Ovary (tissue), 7 donors: ENCODE measurements at regions not wholly inside any gene's neighbourhood (a gene's known extent, or its start where the extent isn't known, plus 50 kb on each side); places are given as distances from the start of the nearest gene placed in this dataset.

Experiments used
- DNase-seq, 5 donors: peaks; one replicate each; pipeline ENCODE4 v3.0.0-alpha.2; 2019 to 2020
- H3K27ac ChIP-seq, 2 donors: fragments of 200-600 bp; one replicate each; pipeline versions ENCODE4 v1.5.1 to v1.8.0; 2019 to 2022
- H3K27me3 ChIP-seq: fragments of 200-600 bp; one replicate; pipeline ENCODE4 v1.8.0; 2022
- H3K36me3 ChIP-seq: fragments of 200-600 bp; sonication (generic); one replicate; pipeline ENCODE4 v1.5.1; 2019
- H3K4me1 ChIP-seq: one replicate; pipeline ENCODE4 v1.8.1; 2013; ENCODE audit warnings: mild to moderate bottlenecking, moderate library complexity; ENCODE audit not compliant: insufficient read depth
- H3K4me3 ChIP-seq: fragments of 200-600 bp; sonication (generic); one replicate; pipeline ENCODE4 v1.5.1; 2017
- H3K9me3 ChIP-seq, 2 donors: fragments of 200-600 bp in 1 of 2; sonication (generic) in 1 of 2; one replicate each; pipeline versions ENCODE4 v1.5.1 to v1.8.1; 2013 to 2019; ENCODE audit warnings: mild to moderate bottlenecking in 1 of 2, moderate library complexity in 1 of 2
- CTCF ChIP-seq, 3 donors: fragments of 450-650 bp in 2 of 3; fragments of 200-600 bp in 1 of 3; IDR thresholded peaks; one replicate each; pipeline versions ENCODE4 v1.5.1 to v1.8.0; 2016 to 2022; ENCODE audit warnings: antibody characterized with exemption in 3 of 3, mild to moderate bottlenecking in 1 of 3
- EP300 ChIP-seq: sonication (generic); formaldehyde crosslinking; IDR thresholded peaks from one replicate; pipeline ENCODE4 v1.6.1; 2017; ENCODE audit warnings: antibody characterized with exemption
- POLR2A ChIP-seq: fragments of 450-650 bp; IDR thresholded peaks from one replicate; pipeline ENCODE4 v1.6.1; 2017; ENCODE audit warnings: antibody characterized with exemption, mild to moderate bottlenecking, moderate library complexity
- WGBS, 3 donors: extraction: QIAGEN DNeasy Blood & Tissue Kit in 1 of 3; methylation state at CpG; one replicate each; pipeline versions ENCODE4 v1.1.5 to v1.1.7; 2013 to 2017; 5-methylcytosine and 5-hydroxymethylcytosine counted together
- intact Hi-C, 4 donors: fragments of 100-400 bp; cut with DNase I; formaldehyde crosslinking; loops; one replicate each; pipeline versions ENCODE4 v1.11.0 to v1.15.1; 2022 to 2023
- donor health status: DM: no; HTN: no; CAD: no; lungs with moderate emphysema.
- donor health status: DM: no; HTN: no; CAD: no.
- donor health status: Bipolar disorder and iron deficiency.
- donor health status: DM: no; HTN: no; CAD: no.
- donor health status: DM: yes; HTN: yes; CAD: no.

- Histone ChIP-seq H3K27ac (peak overlapping the region in 1 of 2 donors; percentile 35), H3K9me3 (no peaks in the 10 kb centered on the region), H3K36me3 (no peaks in the 10 kb centered on the region), H3K4me3 (no peak overlapping the region), H3K27me3 (no peaks in the 10 kb centered on the region), H3K4me1 (peaks cover 1% of the 10 kb centered on the region)
- intact Hi-C loops, result loop anchor here in 3 of 4 donors (5.0 to 10.0 kb wide), 2 partner anchors 210 to 213 kb away; no protein-coding TSS in a partner anchor
- no peak for DNase-seq
- WGBS, 3 donors, result 83 to 86% (median 84%) methylated on average over 12 of the region's 12 CpGs
- TF ChIP-seq EP300, result no peak
Observed at GRCh38 chr18:22557168-22557941, 139.6 kb upstream of the CTAGE1 start.

- 1 to 2% (median 1%) methylated on average over 28 of the region's 28 CpGs for WGBS, 3 donors
- peak; percentile 74 to 85 (median 82) for DNase-seq
- H3K4me3 ChIP-seq, result peak overlapping the region; percentile 59
- no peaks in the 10 kb centered on the region for H3K9me3 ChIP-seq
- peaks cover 1% of the 10 kb centered on the region for H3K4me1 ChIP-seq
- intact Hi-C loops, result loop anchor here (2.0 to 10.0 kb wide), 3 partner anchors 212 to 390 kb away; partner anchors contain the start of gene GATA6 (in 1 of the 4)
- H3K27me3 ChIP-seq, result no peaks in the 10 kb centered on the region
- TF ChIP-seq EP300, result no peak
- peak; percentile 27 for TF ChIP-seq POLR2A
- H3K27ac ChIP-seq, result peak overlapping the region; percentile 82 to 96
- H3K36me3 ChIP-seq, result no peaks in the 10 kb centered on the region
Observed at GRCh38 chr18:22558945-22559385, 141.2 kb upstream of the CTAGE1 start.

GRCh38 chr18:22559414-22560274, 141.9 kb upstream of the CTAGE1 start:
- DNase-seq, result peak; percentile 78 to 85 (median 80)
- 0 to 1% (median 0%) methylated on average over 63 of the region's 63 CpGs for WGBS, 3 donors
- Histone ChIP-seq H3K9me3 (no peaks in the 10 kb centered on the region), H3K4me1 (peaks cover 1% of the 10 kb centered on the region), H3K36me3 (no peaks in the 10 kb centered on the region), H3K27me3 (no peaks in the 10 kb centered on the region), H3K27ac (peak overlapping the region; percentile 82 to 96), H3K4me3 (peak overlapping the region; percentile 59)
- no peak for TF ChIP-seq EP300
- TF ChIP-seq POLR2A, result peak; percentile 38
- peak; percentile 30 to 56 (median 43) for TF ChIP-seq CTCF (IDR thresholded peaks at IDR 0.05)
- intact Hi-C loops, result loop anchor here (2.0 to 10.0 kb wide), 10 partner anchors 212 to 655 kb away; partner anchors contain the start of genes GATA6 (in 2 of the 4) and RBBP8 (in 1 of the 4)

- DNase-seq, result no peak
- Histone ChIP-seq H3K36me3 (no peaks in the 10 kb centered on the region), H3K9me3 (no peaks in the 10 kb centered on the region), H3K27me3 (no peaks in the 10 kb centered on the region), H3K27ac (peak overlapping the region; percentile 82 to 96), H3K4me1 (peaks cover 1% of the 10 kb centered on the region), H3K4me3 (peak overlapping the region; percentile 59)
- intact Hi-C loops, result loop anchor here (2.0 to 10.0 kb wide), 7 partner anchors 372 to 655 kb away; partner anchors contain the start of genes GATA6 (in 1 of the 4) and RBBP8 (in 1 of the 4)
- WGBS, 3 donors, result 20 to 25% (median 22%) methylated on average over 8 of the region's 8 CpGs
- no peak for TF ChIP-seq EP300
Observed at GRCh38 chr18:22560275-22560610, 142.5 kb upstream of the CTAGE1 start.

GRCh38 chr18:22560797-22561196, 143.1 kb upstream of the CTAGE1 start:
- no peaks in the 10 kb centered on the region for H3K27me3 ChIP-seq
- H3K27ac ChIP-seq, result peak overlapping the region in 1 of 2 donors; percentile 96
- H3K4me3 ChIP-seq, result no peak overlapping the region
- peaks cover 1% of the 10 kb centered on the region for H3K4me1 ChIP-seq
- no peaks in the 10 kb centered on the region for H3K9me3 ChIP-seq
- TF ChIP-seq CTCF (IDR thresholded peaks at IDR 0.05), result no peak
- no peak for TF ChIP-seq POLR2A
- TF ChIP-seq EP300, result no peak
- intact Hi-C loops, result loop anchor here (2.0 to 10.0 kb wide), 7 partner anchors 372 to 656 kb away; partner anchors contain the start of genes GATA6 (in 1 of the 4) and RBBP8 (in 1 of the 4)
- WGBS, 3 donors, result 68 to 83% (median 69%) methylated on average over 1 of the region's 1 CpG
- no peaks in the 10 kb centered on the region for H3K36me3 ChIP-seq
- DNase-seq, result no peak
